ENCODE measurements at regions not wholly inside any gene's neighbourhood (a gene's known extent, or its start where the extent isn't known, plus 50 kb on each side); places are given as distances from the start of the nearest gene placed in this dataset.

DNA sequence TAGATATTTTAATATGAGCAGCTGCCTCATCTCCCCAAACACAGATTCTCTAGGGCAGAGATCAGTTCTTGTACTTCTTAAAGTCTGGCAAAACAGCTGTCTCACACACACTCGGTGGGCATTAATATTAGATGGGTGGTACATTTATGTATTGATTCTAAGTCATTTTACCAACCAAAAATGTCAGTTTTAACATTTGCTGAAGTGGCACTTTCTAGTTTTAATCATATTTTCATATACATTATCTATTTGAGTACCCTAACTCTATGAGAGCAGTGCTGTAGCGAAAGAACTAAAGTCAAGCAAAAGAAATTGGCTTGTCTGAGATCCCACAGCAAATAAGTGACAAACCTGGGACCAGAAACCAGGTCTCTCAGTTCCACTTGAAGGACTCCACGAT lies 134.5 kb upstream of the SPRY1 start:
- no peak for TF ChIP-seq POLR2A (IDR thresholded peaks at IDR 0.05)
- TF ChIP-seq, protein P1, sequence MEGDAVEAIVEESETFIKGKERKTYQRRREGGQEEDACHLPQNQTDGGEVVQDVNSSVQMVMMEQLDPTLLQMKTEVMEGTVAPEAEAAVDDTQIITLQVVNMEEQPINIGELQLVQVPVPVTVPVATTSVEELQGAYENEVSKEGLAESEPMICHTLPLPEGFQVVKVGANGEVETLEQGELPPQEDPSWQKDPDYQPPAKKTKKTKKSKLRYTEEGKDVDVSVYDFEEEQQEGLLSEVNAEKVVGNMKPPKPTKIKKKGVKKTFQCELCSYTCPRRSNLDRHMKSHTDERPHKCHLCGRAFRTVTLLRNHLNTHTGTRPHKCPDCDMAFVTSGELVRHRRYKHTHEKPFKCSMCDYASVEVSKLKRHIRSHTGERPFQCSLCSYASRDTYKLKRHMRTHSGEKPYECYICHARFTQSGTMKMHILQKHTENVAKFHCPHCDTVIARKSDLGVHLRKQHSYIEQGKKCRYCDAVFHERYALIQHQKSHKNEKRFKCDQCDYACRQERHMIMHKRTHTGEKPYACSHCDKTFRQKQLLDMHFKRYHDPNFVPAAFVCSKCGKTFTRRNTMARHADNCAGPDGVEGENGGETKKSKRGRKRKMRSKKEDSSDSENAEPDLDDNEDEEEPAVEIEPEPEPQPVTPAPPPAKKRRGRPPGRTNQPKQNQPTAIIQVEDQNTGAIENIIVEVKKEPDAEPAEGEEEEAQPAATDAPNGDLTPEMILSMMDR (IDR thresholded peaks at IDR 0.05), result no peak
- 97 to 98% methylated on average over 3 of the region's 3 CpGs for WGBS, 2 donors
- intact Hi-C loops (cut with DNase I; ENCODE audit: low total_unique reads), result no loop called here

DNA sequence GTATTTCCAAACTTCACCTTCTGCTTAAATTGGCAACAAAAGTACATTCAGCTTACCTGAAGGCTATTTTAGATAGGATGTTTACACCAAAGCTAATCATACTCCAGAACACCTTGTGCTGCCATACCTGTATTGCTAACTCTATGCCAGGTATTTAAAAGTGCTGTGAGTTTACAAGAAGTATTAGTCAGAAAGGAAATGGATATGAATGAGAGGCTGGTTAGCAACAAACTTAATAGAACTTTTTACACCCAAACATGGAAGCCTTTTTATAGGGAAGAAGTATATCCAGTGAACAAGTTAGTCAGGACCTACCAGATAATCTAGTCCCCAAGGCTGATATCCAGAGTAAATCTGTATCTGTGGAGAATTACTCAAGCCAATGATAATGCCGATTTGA lies 131.2 kb upstream of the SPRY1 start:
- Histone ChIP-seq H3K27me3 (no peaks in the 10 kb centered on the region), H3K4me1 (no peaks in the 10 kb centered on the region), H3K9me3 (no peaks in the 10 kb centered on the region), H3K4me3 (no peak overlapping the region), H3K36me3 (ENCODE audit: low read depth, missing control alignments) (no peaks in the 10 kb centered on the region), H3K27ac (no peak overlapping the region)
- TF ChIP-seq POLR2A (IDR thresholded peaks at IDR 0.05), result no peak
- TF ChIP-seq, protein P1 (IDR thresholded peaks at IDR 0.05), result no peak
- intact Hi-C loops (cut with DNase I; ENCODE audit: low total_unique reads), result no loop called here
- DNase-seq, result no peak
- 81 to 95% methylated on average over 1 of the region's 1 CpG for WGBS, 2 donors

More for the DNA sequence above, 134.5 kb upstream of the SPRY1 start:
- no peaks in the 10 kb centered on the region for H3K36me3 ChIP-seq (ENCODE audit: low read depth, missing control alignments)
- no peaks in the 10 kb centered on the region for H3K27me3 ChIP-seq
- H3K27ac ChIP-seq, result no peak overlapping the region
- H3K4me1 ChIP-seq, result no peaks in the 10 kb centered on the region
- H3K9me3 ChIP-seq, result no peaks in the 10 kb centered on the region
- H3K4me3 ChIP-seq, result no peak overlapping the region
- no peak for DNase-seq

DNA sequence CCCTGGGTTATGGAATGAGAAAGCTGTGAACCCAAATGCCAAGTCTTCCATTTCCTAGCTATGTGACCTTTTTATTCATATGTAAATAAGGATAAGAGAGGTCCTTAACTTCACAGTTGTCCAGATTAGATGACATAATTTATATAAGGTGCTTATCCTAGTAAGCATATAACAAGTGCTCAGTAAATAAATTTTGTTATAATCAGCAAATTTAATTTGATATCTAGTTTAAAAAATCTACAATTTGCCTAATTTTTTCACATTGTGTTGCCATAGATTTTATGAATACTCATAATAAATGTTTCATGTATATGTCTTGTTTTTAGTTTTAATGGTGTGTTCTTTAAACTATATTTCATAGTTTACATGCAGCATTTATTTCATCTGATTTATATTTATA lies 130.4 kb upstream of the SPRY1 start:
- intact Hi-C loops (cut with DNase I; ENCODE audit: low total_unique reads), result no loop called here
- DNase-seq, result no peak
- Histone ChIP-seq H3K4me1 (no peaks in the 10 kb centered on the region), H3K4me3 (no peak overlapping the region), H3K36me3 (ENCODE audit: low read depth, missing control alignments) (no peaks in the 10 kb centered on the region), H3K27me3 (no peaks in the 10 kb centered on the region), H3K9me3 (no peaks in the 10 kb centered on the region), H3K27ac (no peak overlapping the region)
- no peak for TF ChIP-seq POLR2A (IDR thresholded peaks at IDR 0.05)
- TF ChIP-seq, protein P1 (IDR thresholded peaks at IDR 0.05), result no peak

DNA sequence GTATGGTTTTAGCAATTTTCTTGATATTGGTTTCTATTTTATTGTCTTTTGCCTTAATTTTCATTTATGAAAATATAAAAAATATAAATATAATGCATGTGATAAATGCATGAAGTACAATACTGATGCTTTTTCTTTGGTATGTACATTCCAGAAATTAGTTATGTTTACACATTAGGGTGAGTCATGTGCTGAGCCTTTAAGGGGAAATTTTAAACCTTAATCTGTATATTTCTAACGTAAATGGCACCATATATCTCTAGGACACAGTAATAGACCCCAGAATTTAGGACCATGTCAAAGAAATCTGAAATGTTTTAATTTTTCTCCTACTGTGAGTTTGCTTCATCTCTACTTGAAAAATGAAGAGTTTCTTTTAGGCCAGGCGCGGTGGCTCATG lies 117.8 kb upstream of the SPRY1 start:
- Histone ChIP-seq H3K4me3 (no peak overlapping the region), H3K27me3 (no peaks in the 10 kb centered on the region), H3K27ac (no peak overlapping the region), H3K4me1 (no peaks in the 10 kb centered on the region), H3K36me3 (ENCODE audit: low read depth, missing control alignments) (no peaks in the 10 kb centered on the region), H3K9me3 (no peaks in the 10 kb centered on the region)
- 97% methylated on average over 3 of the region's 3 CpGs for WGBS, 2 donors
- intact Hi-C loops (cut with DNase I; ENCODE audit: low total_unique reads), result no loop called here
- TF ChIP-seq, protein P1 (IDR thresholded peaks at IDR 0.05), result no peak
- TF ChIP-seq POLR2A (IDR thresholded peaks at IDR 0.05), result no peak
- no peak for DNase-seq

DNA sequence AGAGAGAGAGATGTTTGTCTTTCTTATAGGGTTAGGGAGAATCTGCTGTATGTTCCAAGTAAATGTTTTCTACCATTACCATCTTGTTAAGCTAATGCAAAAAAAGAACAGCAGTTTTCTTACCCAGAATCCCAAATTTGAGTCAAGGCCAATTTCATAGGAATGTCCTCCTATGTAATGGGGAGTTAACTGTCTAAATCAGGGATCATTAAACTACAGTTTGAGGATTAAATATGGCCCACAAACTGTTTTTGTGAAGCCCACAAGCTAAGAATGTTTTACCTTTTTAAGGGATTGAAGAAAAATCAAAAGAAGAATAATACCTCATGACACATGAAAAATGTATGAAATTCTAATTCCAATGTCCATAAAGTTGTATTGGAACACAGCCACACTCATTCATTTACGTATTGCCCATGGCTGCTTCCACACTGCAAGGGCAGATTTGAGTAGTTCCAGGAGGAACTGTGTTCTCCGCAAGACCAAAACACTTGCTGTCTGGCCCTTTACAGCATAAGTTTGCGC lies 113.2 kb upstream of the SPRY1 start:
- 95 to 97% methylated on average over 3 of the region's 3 CpGs for WGBS, 2 donors
- H3K4me1 ChIP-seq, result no peaks in the 10 kb centered on the region
- no peaks in the 10 kb centered on the region for H3K36me3 ChIP-seq (ENCODE audit: low read depth, missing control alignments)
- no peak overlapping the region for H3K27ac ChIP-seq
- no peak for DNase-seq
- no peaks in the 10 kb centered on the region for H3K9me3 ChIP-seq
- intact Hi-C loops (cut with DNase I; ENCODE audit: low total_unique reads), result no loop called here
- H3K4me3 ChIP-seq, result no peak overlapping the region
- H3K27me3 ChIP-seq, result no peaks in the 10 kb centered on the region
- no peak for TF ChIP-seq POLR2A (IDR thresholded peaks at IDR 0.05)
- TF ChIP-seq, protein P1 (IDR thresholded peaks at IDR 0.05), result no peak

Data from testis (tissue), 2 donors.